ENCODE measurements at regions not wholly inside any gene's neighbourhood (a gene's known extent, or its start where the extent isn't known, plus 50 kb on each side); places are given as distances from the start of the nearest gene placed in this dataset.

GRCh38 chr6:102215425-102215824 lies 821.9 kb downstream of the GRIK2 start:
- no peak overlapping the region for H3K4me3 ChIP-seq (ENCODE audit: low read depth, low read length)
- no peak overlapping the region for H3K27ac ChIP-seq
- TF ChIP-seq CTCF (IDR thresholded peaks at IDR 0.05; ENCODE audit: low read depth, low read length) = no peak
- no peak for DNase-seq
- no peaks in the 10 kb centered on the region for H3K36me3 ChIP-seq
- H3K9me3 ChIP-seq (ENCODE audit: severe bottlenecking) = no peaks in the 10 kb centered on the region
- no peaks in the 10 kb centered on the region for H3K27me3 ChIP-seq (ENCODE audit: insufficient read depth, low read depth, severe bottlenecking)

GRCh38 chr6:102216232-102216631 lies 822.7 kb downstream of the GRIK2 start:
- no peak for DNase-seq
- no peak for TF ChIP-seq CTCF (IDR thresholded peaks at IDR 0.05; ENCODE audit: low read depth, low read length)
- Histone ChIP-seq H3K4me3 (ENCODE audit: low read depth, low read length) (no peak overlapping the region), H3K27ac (no peak overlapping the region), H3K27me3 (ENCODE audit: insufficient read depth, low read depth, severe bottlenecking) (no peaks in the 10 kb centered on the region), H3K36me3 (no peaks in the 10 kb centered on the region), H3K9me3 (ENCODE audit: severe bottlenecking) (no peaks in the 10 kb centered on the region)

DNA sequence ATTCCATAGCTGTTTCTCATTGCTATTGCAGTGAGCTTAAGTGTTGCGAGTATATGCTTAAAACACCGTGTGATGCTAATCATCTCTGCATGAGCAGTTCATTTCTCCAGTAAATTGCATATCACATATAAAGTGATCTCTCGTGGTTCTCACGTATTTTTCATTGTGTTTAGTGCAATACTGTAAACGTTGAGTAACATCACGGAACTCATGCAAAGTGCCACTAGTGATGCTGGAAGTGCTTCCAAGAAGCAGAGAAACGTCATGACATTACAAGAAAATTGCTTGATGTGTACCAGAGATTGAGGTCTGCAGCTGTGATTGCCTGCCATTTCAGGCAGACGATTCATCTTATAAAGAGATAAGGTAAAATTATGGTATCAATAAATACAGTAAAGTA lies 830.4 kb downstream of the GRIK2 start:
- H3K4me3 ChIP-seq (ENCODE audit: low read depth, low read length) = no peak overlapping the region
- TF ChIP-seq CTCF (IDR thresholded peaks at IDR 0.05; ENCODE audit: low read depth, low read length) = no peak
- no peaks in the 10 kb centered on the region for H3K27me3 ChIP-seq (ENCODE audit: insufficient read depth, low read depth, severe bottlenecking)
- no peaks in the 10 kb centered on the region for H3K9me3 ChIP-seq (ENCODE audit: severe bottlenecking)
- no peak overlapping the region for H3K27ac ChIP-seq
- H3K36me3 ChIP-seq = no peaks in the 10 kb centered on the region
- DNase-seq = no peak

DNA sequence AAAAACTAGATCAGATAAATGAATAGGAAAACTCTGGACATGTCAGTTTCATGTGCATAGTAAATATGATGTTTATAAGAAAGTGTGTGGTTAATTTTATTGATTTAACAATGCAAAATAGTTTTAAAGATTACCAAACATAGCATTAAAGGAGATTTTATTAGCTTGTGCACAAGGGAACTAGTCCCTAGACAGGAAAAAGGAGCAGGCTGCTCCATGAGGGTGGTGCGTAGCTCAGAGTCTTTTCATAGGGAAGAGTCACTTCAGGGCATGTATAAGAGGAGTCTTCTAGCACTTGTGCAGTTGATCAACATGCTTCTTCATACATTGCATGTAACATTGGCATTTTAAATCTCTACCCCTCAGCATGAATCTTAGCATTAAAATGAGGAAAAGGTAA lies 835.8 kb downstream of the GRIK2 start:
- Histone ChIP-seq H3K4me3 (ENCODE audit: low read depth, low read length) (no peak overlapping the region), H3K27me3 (ENCODE audit: insufficient read depth, low read depth, severe bottlenecking) (no peaks in the 10 kb centered on the region), H3K36me3 (no peaks in the 10 kb centered on the region), H3K9me3 (ENCODE audit: severe bottlenecking) (no peaks in the 10 kb centered on the region), H3K27ac (no peak overlapping the region)
- DNase-seq = no peak
- TF ChIP-seq CTCF (IDR thresholded peaks at IDR 0.05; ENCODE audit: low read depth, low read length) = no peak

Measured in WERI-Rb-1 (cell line).